Memory B cell (primary cell): ENCODE measurements at regions not wholly inside any gene's neighbourhood (a gene's known extent, or its start where the extent isn't known, plus 50 kb on each side); places are given as distances from the start of the nearest gene placed in this dataset.

Source experiments
- ATAC-seq: fragments of 150-1000 bp; cut with Tn5 transposase; 2 replicates; pipeline ENCODE4 v1.10.0; 2021; ENCODE audit warnings: low read depth, mild to moderate bottlenecking, moderate library complexity
- DNase-seq, 2 donors: peaks; one replicate each; pipeline ENCODE4 v3.0.0; 2022; ENCODE audit warnings: low spot score in 2 of 2
- H3K27ac Mint-ChIP-seq: one replicate; pipeline ENCODE4 v1.8.0; 2022; ENCODE audit warnings: mild to moderate bottlenecking, moderate library complexity, mixed read lengths
- H3K27me3 Mint-ChIP-seq: one replicate; pipeline ENCODE4 v1.8.0; 2022; ENCODE audit warnings: mixed read lengths
- H3K36me3 Mint-ChIP-seq: one replicate; pipeline ENCODE4 v1.8.0; 2022; ENCODE audit warnings: mild to moderate bottlenecking, mixed read lengths
- H3K4me1 Mint-ChIP-seq: one replicate; pipeline ENCODE4 v1.8.0; 2022; ENCODE audit warnings: mixed read lengths
- H3K4me3 Mint-ChIP-seq: one replicate; pipeline ENCODE4 v1.8.0; 2022; ENCODE audit warnings: mild to moderate bottlenecking, moderate library complexity, mixed read lengths
- H3K9me3 Mint-ChIP-seq: one replicate; pipeline ENCODE4 v1.8.0; 2022; ENCODE audit warnings: mixed read lengths

DNA sequence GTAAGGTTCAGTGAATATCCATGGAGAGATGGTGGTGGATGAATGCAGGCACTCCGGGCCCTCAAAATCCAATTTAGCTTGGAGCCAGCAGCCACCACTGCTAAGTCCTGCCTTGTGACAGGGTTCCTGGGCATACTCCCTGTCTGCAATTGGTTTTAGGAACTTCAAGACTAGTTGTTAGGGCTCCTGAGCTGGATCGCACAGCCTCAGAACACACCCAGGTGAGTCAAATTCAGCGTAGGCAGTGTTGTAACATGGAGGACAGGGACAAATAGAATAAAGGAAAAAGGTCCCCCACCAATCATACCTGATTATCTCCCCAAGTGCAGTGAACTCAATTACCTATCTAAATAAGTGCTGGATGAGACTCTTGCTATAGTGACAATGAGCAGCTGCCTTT lies 74.6 kb downstream of the PERP start:
- no peak for ATAC-seq
- no peak overlapping the region for H3K4me3 Mint-ChIP-seq

DNA sequence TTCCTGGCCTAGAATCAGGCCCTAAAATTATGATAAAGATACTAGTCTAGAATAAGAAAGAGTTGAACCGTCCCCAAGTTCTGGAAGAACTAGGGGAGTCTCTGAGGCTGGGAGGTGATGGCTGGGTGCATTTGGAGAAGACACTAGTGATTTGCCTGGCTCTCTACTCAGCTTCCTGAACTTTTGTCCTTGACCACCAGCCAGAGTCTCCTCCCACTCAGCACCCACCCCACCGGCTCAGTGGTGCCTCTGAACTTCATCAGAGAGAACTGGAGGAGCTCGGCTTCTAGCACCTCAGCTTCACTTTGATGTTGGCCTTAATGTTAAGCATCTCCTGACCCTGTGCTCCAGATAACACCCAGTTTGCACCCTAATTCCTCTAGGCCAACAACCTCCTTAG lies 73.0 kb downstream of the PERP start:
- Mint-ChIP-seq H3K4me3 (no peak overlapping the region), H3K27ac (no peak overlapping the region), H3K27me3 (peaks cover 8% of the 10 kb centered on the region), H3K36me3 (no peaks in the 10 kb centered on the region), H3K9me3 (no peaks in the 10 kb centered on the region), H3K4me1 (peaks cover 3% of the 10 kb centered on the region)
- no peak for ATAC-seq
- no peak for DNase-seq

More for the DNA sequence above, 74.6 kb downstream of the PERP start:
- peaks cover 15% of the 10 kb centered on the region for H3K27me3 Mint-ChIP-seq
- DNase-seq, result no peak
- peaks cover 3% of the 10 kb centered on the region for H3K4me1 Mint-ChIP-seq
- H3K9me3 Mint-ChIP-seq, result no peaks in the 10 kb centered on the region
- no peak overlapping the region for H3K27ac Mint-ChIP-seq
- no peaks in the 10 kb centered on the region for H3K36me3 Mint-ChIP-seq

- peaks cover 7% of the 10 kb centered on the region for H3K27me3 Mint-ChIP-seq
- no peak for DNase-seq
- ATAC-seq, result no peak
- no peaks in the 10 kb centered on the region for H3K9me3 Mint-ChIP-seq
- no peaks in the 10 kb centered on the region for H3K36me3 Mint-ChIP-seq
- H3K27ac Mint-ChIP-seq, result no peak overlapping the region
- no peak overlapping the region for H3K4me3 Mint-ChIP-seq
- H3K4me1 Mint-ChIP-seq, result peaks cover 3% of the 10 kb centered on the region
Observed at GRCh38 chr6:138035070-138035469, 72.1 kb downstream of the PERP start.

- DNase-seq (no peak), ATAC-seq (no peak)
- H3K27ac Mint-ChIP-seq, result no peak overlapping the region
- peaks cover 3% of the 10 kb centered on the region for H3K4me1 Mint-ChIP-seq
- H3K36me3 Mint-ChIP-seq, result no peaks in the 10 kb centered on the region
- no peaks in the 10 kb centered on the region for H3K9me3 Mint-ChIP-seq
- H3K27me3 Mint-ChIP-seq, result peaks cover 7% of the 10 kb centered on the region
- H3K4me3 Mint-ChIP-seq, result no peak overlapping the region
Observed at GRCh38 chr6:138036111-138036510, 71.1 kb downstream of the PERP start.

DNA sequence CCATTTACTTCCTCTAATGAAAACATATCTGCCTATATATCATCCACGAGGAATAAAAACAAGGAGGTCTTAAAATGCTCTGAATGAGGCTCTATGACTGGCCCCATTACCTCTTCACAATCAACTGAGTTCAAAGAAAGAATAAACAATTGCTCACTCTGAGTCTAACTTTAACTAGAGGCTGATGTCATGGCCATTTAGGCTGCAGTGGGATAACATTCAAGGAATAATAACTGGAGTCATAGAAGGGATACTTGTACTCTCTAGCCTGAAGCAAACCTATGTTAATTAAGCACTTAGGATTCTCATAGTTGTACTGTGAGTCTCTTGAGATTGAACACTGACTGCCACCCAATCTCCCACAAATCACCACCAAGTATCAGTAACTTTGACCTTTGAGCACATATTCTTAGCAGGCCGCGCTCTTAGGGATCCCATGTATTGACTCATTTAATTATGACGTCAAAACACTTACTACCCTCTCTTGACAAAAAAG lies 70.2 kb downstream of the PERP start:
- ATAC-seq, result no peak
- H3K9me3 Mint-ChIP-seq, result peaks cover 2% of the 10 kb centered on the region
- H3K27me3 Mint-ChIP-seq, result peaks cover 6% of the 10 kb centered on the region

DNA sequence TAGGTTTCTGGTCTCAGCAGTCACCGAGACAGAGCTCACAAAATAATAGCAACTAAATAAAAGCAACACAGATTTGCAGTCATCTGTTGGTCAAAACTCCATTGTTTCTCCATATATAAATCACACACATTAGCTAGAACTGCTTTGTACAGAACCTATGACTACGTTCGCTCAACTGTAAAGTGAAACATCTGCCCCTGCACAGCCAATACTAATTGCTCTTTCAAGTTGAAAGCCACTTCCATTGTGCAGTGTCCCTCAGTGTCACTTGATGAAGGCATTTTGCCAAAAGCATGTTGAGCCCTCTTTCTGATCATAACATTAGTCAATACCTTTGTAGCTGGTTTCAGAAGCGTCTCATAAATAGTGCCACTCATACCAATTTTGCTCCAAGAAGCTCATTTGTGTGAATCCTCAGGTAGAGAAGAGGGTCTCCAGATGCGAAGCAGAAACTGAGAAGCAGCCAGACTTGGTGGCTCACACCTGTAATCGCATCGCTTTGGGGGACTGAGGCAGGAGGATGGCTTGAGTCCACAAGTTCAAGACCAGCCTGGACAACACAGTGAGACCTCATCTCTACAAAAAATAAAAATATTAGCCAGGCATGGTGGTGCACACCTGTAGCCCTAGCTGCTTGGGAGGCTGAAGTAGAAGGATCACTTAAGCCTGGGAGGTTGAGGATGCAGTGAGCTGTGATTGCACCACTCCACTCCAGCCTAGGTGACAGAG lies 68.9 kb downstream of the PERP start:
- no peaks in the 10 kb centered on the region for H3K36me3 Mint-ChIP-seq
- peaks cover 4% of the 10 kb centered on the region for H3K9me3 Mint-ChIP-seq
- no peak overlapping the region for H3K27ac Mint-ChIP-seq
- DNase-seq, result no peak
- H3K4me3 Mint-ChIP-seq, result no peak overlapping the region
- no peak for ATAC-seq
- H3K4me1 Mint-ChIP-seq, result no peaks in the 10 kb centered on the region
- peaks cover 7% of the 10 kb centered on the region for H3K27me3 Mint-ChIP-seq

More for the DNA sequence above, 70.2 kb downstream of the PERP start:
- no peak overlapping the region for H3K27ac Mint-ChIP-seq
- no peak for DNase-seq
- no peaks in the 10 kb centered on the region for H3K36me3 Mint-ChIP-seq
- no peak overlapping the region for H3K4me3 Mint-ChIP-seq
- peaks cover under 1% of the 10 kb centered on the region for H3K4me1 Mint-ChIP-seq
